ENCODE measurements at regions not wholly inside any gene's neighbourhood (a gene's known extent, or its start where the extent isn't known, plus 50 kb on each side); places are given as distances from the start of the nearest gene placed in this dataset.
"Not testable (repeated sequence)": the region's sequence is repeated elsewhere in the genome, so short reads cannot be mapped to it uniquely, and the experiment has no call there.

DNA sequence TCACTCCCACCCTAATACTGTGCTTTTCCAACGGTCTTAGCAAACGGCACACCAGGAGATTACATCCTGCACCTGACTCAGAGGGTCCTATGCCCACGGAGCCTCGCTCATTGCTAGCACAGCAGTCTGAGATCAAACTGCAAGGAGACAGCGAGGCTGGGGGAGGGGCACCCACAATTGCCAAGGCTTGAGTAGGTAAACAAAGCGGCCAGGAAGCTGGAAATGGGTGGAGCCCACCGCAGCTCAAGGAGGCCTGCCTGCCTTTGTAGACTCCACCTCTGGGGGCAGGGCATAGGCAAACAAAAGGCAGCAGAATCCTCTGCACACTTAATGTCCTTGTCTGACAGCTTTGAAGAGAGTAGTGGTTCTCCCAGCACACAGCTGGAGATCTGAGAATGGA lies 450.2 kb downstream of the DIRAS2 start:
- not testable (repeated sequence) for TF ChIP-seq EZH2phosphoT487 (IDR thresholded peaks at IDR 0.05; ENCODE audit: low read length); EZH2 (optimal IDR thresholded peaks at IDR 0.05; ENCODE audit: low read depth, low read length)
